ENCODE measurements at regions not wholly inside any gene's neighbourhood (a gene's known extent, or its start where the extent isn't known, plus 50 kb on each side); places are given as distances from the start of the nearest gene placed in this dataset.

GRCh38 chr3:30551927-30552326 is 54.5 kb upstream of the TGFBR2 start:
- TF ChIP-seq POLR2A (IDR thresholded peaks at IDR 0.05): no peak
- TF ChIP-seq, protein P1, sequence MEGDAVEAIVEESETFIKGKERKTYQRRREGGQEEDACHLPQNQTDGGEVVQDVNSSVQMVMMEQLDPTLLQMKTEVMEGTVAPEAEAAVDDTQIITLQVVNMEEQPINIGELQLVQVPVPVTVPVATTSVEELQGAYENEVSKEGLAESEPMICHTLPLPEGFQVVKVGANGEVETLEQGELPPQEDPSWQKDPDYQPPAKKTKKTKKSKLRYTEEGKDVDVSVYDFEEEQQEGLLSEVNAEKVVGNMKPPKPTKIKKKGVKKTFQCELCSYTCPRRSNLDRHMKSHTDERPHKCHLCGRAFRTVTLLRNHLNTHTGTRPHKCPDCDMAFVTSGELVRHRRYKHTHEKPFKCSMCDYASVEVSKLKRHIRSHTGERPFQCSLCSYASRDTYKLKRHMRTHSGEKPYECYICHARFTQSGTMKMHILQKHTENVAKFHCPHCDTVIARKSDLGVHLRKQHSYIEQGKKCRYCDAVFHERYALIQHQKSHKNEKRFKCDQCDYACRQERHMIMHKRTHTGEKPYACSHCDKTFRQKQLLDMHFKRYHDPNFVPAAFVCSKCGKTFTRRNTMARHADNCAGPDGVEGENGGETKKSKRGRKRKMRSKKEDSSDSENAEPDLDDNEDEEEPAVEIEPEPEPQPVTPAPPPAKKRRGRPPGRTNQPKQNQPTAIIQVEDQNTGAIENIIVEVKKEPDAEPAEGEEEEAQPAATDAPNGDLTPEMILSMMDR (IDR thresholded peaks at IDR 0.05): no peak
